GM13976 (cell line): ENCODE measurements at regions not wholly inside any gene's neighbourhood (a gene's known extent, or its start where the extent isn't known, plus 50 kb on each side); places are given as distances from the start of the nearest gene placed in this dataset.

Source experiments
- DNase-seq: peaks from one replicate; pipeline ENCODE4 v3.0.0; 2012; ENCODE audit warnings: low spot score
- CTCF ChIP-seq: IDR thresholded peaks from 2 replicates; pipeline ENCODE4 v1.5.1; 2012; ENCODE audit warnings: borderline replicate concordance, mild to moderate bottlenecking; ENCODE audit not compliant: insufficient read depth; ENCODE audit errors: extremely low read depth, missing control alignments, control extremely low read depth
- in situ Hi-C: fragments of 300-500 bp; cut with MboI; formaldehyde crosslinking; loops from one replicate; pipeline ENCODE4 v1.12.0; 2022; ENCODE audit warnings: low sequenced_read_pairs, mixed read lengths, inconsistent platforms; ENCODE audit not compliant: unreplicated experiment

- in situ Hi-C loops: no loop called here
- TF ChIP-seq CTCF: no peak
- DNase-seq: no peak
Observed at GRCh38 chr12:75578546-75578945, 67.1 kb upstream of the KRR1 start.

DNA sequence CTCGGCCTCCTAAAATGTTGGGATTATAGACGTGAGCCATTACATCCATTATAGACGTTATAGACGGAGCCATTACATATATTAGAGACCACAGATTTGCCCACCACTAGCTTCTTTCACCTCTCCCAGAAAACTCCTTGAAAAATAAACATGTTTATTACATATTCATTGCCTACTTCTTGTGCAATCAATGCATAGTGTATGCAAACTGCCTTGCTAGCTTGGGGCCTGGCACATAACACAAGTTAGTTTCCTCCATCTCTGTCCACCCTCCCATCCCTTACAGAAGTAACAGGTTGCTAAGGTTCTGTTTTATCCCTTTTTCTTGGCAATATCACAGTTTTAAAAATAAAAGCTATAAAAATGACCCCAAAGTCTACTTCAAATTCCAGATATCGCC, 66.4 kb upstream of the KRR1 start:
- DNase-seq: no peak
- TF ChIP-seq CTCF: no peak
- in situ Hi-C loops: no loop called here

GRCh38 chr12:75571656-75572205, 60.3 kb upstream of the KRR1 start:
- no peak for TF ChIP-seq CTCF
- no peak for DNase-seq
- in situ Hi-C loops: no loop called here

DNA sequence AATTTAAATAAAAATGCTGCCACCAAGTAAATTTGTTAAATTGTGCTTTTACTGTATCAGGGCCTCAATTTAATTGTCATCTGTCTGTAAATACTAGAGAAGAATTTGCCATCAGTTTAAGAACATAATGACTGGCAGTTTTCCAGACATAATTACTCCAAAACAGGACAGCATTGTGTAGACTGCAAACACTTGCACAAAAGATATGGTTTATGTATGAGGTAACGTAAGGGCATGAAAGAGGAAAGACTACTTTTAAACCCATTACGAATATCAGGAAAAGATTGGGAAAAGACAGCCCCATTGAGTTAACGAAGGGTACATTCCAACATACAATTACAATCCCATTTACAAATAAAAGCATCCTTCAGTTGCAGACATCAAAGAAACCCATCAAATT, 59.8 kb upstream of the KRR1 start:
- DNase-seq: no peak
- no peak for TF ChIP-seq CTCF
- in situ Hi-C loops: no loop called here

DNA sequence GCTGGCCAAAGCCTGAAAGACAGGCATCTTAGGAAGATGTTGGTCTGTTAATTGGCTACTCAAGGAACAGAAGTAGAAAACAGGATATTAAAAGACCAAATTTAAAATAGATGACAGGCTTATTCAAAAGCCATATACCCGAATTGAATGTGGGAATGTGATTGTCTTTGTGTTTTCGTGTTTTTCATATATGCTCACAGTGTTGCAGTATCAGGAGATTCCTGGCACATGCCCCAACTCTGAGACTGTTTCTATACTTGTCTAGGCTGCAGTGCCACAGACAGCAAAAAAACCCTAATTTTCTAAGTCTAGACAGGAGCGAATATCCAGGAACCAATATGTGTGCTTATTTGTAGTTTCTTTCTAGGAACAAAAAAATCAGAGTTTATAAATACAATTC, 57.4 kb upstream of the KRR1 start:
- TF ChIP-seq CTCF: no peak
- DNase-seq: no peak
- in situ Hi-C loops: no loop called here

DNA sequence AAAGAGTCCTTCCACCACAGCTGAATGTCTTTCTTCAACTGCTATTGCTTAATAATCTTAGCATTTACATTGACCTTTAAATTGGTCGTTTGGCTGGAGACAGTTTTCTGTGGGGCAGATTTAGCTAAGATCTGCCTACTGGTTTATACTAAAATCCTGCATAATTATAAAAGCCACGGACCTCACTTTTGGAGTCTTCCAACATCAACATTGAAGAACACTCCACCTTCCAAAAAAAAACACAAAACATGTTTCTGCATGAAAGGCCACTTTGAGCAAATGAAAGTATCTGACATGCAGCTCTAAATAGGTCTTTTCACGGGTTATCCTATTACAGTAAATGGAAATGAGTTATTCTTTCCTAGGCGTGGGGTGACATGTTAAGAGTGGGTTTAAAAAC, 57.0 kb upstream of the KRR1 start:
- in situ Hi-C loops: no loop called here
- DNase-seq: no peak
- TF ChIP-seq CTCF: no peak

DNA sequence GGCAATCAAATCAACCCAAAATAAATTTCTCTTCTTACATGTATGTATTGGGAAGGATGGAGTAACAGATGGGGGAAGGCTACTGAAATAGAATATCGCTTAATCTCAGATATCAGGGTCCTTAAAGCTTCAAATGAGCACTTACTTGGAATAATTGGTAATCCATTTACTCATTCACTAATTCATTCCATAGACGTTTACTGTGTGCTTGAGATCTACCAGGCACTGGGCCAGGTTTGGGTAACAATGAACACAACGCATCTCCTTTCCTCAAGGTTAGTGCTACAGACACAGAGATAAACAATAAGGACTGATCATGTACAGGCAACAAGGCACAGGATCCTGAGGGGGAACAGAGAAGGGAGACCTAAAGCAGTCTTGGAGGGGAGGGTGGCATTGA, 54.4 kb upstream of the KRR1 start:
- in situ Hi-C loops: no loop called here
- TF ChIP-seq CTCF: no peak
- no peak for DNase-seq
